Right cardiac atrium (tissue), 5 donors: ENCODE measurements at regions not wholly inside any gene's neighbourhood (a gene's known extent, or its start where the extent isn't known, plus 50 kb on each side); places are given as distances from the start of the nearest gene placed in this dataset.

Experiments used
- ATAC-seq, 2 donors: fragments of 200-7000 bp; cut with Tn5 transposase; one replicate each; pipeline versions ENCODE4 v1.8.0 to v1.9.1; 2020; ENCODE audit warnings: moderate library complexity in 2 of 2, mild to moderate bottlenecking in 1 of 2
- DNase-seq, 3 donors: peaks; one replicate each; pipeline ENCODE4 v3.0.0-alpha.2; 2020
- H3K27ac ChIP-seq: one replicate; pipeline ENCODE4 v1.5.1; 2013; ENCODE audit warnings: mild to moderate bottlenecking, low read length, control low read depth, moderate library complexity
- H3K27me3 ChIP-seq: one replicate; pipeline ENCODE4 v1.6.1; 2013; ENCODE audit not compliant: control insufficient read depth, insufficient read depth
- H3K4me1 ChIP-seq: one replicate; pipeline ENCODE4 v1.6.1; 2013; ENCODE audit warnings: low read length; ENCODE audit not compliant: control insufficient read depth, insufficient read depth
- H3K4me3 ChIP-seq: one replicate; pipeline ENCODE4 v1.5.1; 2013; ENCODE audit warnings: low read length, control low read depth
- H3K9me3 ChIP-seq: one replicate; pipeline ENCODE4 v1.6.1; 2013; ENCODE audit warnings: low read length; ENCODE audit not compliant: control insufficient read depth
- WGBS: extraction: QIAGEN DNeasy Blood & Tissue Kit; methylation state at CpG from one replicate; pipeline ENCODE4 v1.1.7; 2013; 5-methylcytosine and 5-hydroxymethylcytosine counted together
- intact Hi-C, 4 donors: fragments of 100-400 bp; cut with DNase I; formaldehyde crosslinking; loops; one replicate each; pipeline versions ENCODE4 v1.11.0 to v1.14.0; 2022 to 2023
- donor health status: healthy with polysubstance abuse.
- donor health status: DM: no; HTN: yes; CAD: no.
- donor health status: DM: no; HTN: no; CAD: no.
- donor health status: DM: no; HTN: yes; CAD: no; lungs with severe emphysema.
- donor health status: DM: yes; HTN: yes; CAD: no.

GRCh38 chr1:30194741-30195423 is 528.5 kb downstream of the MATN1 start:
- no peak for DNase-seq
- ATAC-seq, result no peak
- intact Hi-C loops, result no loop called here
- H3K27ac ChIP-seq, result no peak overlapping the region
- H3K4me1 ChIP-seq, result peaks cover 2% of the 10 kb centered on the region
- H3K9me3 ChIP-seq, result no peaks in the 10 kb centered on the region
- WGBS, result 80% methylated on average over 8 of the region's 8 CpGs
- no peaks in the 10 kb centered on the region for H3K27me3 ChIP-seq
- no peak overlapping the region for H3K4me3 ChIP-seq

DNA sequence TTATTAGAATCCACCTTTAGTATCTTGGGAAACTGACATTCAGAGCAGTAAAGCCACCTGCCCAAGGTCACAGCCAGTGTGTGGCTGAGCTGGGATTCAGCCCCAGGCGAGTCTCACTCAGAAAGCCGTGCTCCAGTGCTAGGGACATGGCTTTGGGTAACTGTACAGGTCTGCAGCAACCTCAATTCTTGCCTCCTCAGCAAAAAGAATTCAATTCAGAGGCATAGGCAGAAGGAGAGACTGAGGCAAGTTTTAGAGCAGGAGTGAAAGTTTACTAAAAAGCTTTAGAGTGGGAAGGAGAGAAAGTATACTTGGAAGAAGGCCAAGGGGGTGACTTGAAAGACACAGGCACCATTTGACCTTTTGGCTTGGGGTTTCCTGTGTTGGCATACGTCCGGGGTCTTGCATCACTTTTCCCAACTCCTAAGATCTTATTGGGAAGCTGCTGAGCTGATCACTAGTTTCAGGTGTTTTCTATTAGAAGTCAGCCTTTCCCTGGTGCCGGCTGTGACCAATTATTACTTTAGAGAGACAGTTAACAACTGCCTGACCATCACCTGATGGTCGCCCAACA is 529.3 kb downstream of the MATN1 start:
- DNase-seq (no peak), ATAC-seq (no peak)
- intact Hi-C loops, result no loop called here
- Histone ChIP-seq H3K27me3 (no peaks in the 10 kb centered on the region), H3K4me3 (no peak overlapping the region), H3K9me3 (no peaks in the 10 kb centered on the region), H3K4me1 (peaks cover 2% of the 10 kb centered on the region), H3K27ac (no peak overlapping the region)
- 62% methylated on average over 6 of the region's 6 CpGs for WGBS

DNA sequence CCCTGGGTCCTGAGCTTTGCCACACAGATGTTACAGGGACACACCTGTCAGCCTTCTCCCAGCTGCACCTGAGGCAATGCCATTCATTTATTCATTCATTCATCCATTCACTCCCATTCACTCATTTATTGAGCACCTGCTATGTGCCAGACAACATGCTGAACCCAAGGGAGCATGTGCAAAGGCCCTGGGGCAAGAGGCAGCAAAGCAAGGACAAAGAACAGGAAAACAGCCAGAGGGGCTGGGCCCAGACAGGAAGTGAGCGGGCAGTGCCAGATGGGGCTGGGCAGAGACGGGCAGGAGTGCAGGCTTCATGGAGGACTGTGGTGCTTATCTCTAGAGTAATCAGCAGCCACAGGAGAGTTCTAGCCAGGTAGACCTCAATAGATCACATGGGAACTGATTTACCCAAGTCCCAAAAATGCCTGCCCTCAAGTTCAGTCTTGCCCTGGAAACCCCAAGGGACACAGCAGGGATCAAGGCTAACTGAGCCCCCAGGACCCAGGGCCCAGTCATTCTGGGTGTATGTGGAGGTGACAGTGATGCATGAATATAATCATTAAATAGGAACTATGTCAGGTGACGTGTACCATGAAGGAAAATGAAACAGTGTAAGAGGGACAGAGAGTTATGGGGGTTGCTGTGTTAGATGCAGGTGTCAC is 530.3 kb downstream of the MATN1 start:
- DNase-seq (no peak), ATAC-seq (no peak)
- intact Hi-C loops, result no loop called here
- WGBS, result 75% methylated on average over 3 of the region's 3 CpGs
- Histone ChIP-seq H3K4me3 (no peak overlapping the region), H3K27me3 (no peaks in the 10 kb centered on the region), H3K27ac (no peak overlapping the region), H3K9me3 (no peaks in the 10 kb centered on the region), H3K4me1 (peaks cover 2% of the 10 kb centered on the region)

DNA sequence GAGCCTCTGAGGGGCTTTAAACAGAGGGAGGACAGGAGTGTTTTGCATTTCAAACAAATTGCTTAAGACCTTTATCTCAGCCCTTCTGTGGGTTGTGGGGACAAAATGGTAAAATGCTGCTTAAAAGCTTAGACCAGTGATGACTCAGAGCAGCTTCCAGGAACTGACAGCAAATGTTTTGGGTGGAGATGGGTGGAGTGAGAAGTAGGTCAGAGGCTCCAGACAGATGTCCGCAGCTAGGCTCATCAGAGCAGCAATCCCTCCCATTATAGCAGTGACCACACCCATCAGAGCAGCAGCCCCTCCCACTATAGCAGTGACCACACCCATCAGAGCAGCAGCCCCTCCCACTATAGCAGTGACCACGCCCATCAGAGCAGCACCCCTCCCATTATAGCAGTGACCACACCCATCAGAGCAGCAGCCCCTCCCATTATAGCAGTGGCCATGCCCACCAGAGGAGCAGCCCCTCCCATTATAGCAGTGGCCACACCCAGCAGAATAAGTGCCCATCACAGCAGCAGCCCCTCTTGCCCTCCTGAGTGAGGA is 532.2 kb downstream of the MATN1 start:
- DNase-seq, result peak in 2 of 3 donors; percentile 46 to 60
- peak; percentile 53 to 93 for ATAC-seq
- no peaks in the 10 kb centered on the region for H3K9me3 ChIP-seq
- intact Hi-C loops, result no loop called here
- H3K27ac ChIP-seq, result no peak overlapping the region
- H3K4me1 ChIP-seq, result no peaks in the 10 kb centered on the region
- H3K4me3 ChIP-seq, result no peak overlapping the region
- H3K27me3 ChIP-seq, result no peaks in the 10 kb centered on the region
- 51% methylated on average over 2 of the region's 2 CpGs for WGBS

- no peak for ATAC-seq
- no peak overlapping the region for H3K4me3 ChIP-seq
- H3K9me3 ChIP-seq, result no peaks in the 10 kb centered on the region
- H3K27ac ChIP-seq, result no peak overlapping the region
- no peaks in the 10 kb centered on the region for H3K27me3 ChIP-seq
- no peak for DNase-seq
- no peaks in the 10 kb centered on the region for H3K4me1 ChIP-seq
- WGBS, result 84% methylated on average over 9 of the region's 9 CpGs
- intact Hi-C loops, result no loop called here
Measured at GRCh38 chr1:30190511-30191153, 532.8 kb downstream of the MATN1 start.

- WGBS, result 84% methylated on average over 9 of the region's 9 CpGs
- ATAC-seq (no peak), DNase-seq (no peak)
- Histone ChIP-seq H3K4me3 (no peak overlapping the region), H3K27ac (no peak overlapping the region), H3K4me1 (no peaks in the 10 kb centered on the region), H3K27me3 (no peaks in the 10 kb centered on the region), H3K9me3 (no peaks in the 10 kb centered on the region)
- intact Hi-C loops, result no loop called here
Measured at GRCh38 chr1:30189818-30190500, 533.4 kb downstream of the MATN1 start.

GRCh38 chr1:30188999-30189398 is 534.4 kb downstream of the MATN1 start:
- DNase-seq, result no peak
- 92% methylated on average over 2 of the region's 2 CpGs for WGBS
- Histone ChIP-seq H3K9me3 (no peaks in the 10 kb centered on the region), H3K27ac (no peak overlapping the region), H3K27me3 (no peaks in the 10 kb centered on the region), H3K4me3 (no peak overlapping the region), H3K4me1 (no peaks in the 10 kb centered on the region)
- intact Hi-C loops, result no loop called here
- ATAC-seq, result no peak

DNA sequence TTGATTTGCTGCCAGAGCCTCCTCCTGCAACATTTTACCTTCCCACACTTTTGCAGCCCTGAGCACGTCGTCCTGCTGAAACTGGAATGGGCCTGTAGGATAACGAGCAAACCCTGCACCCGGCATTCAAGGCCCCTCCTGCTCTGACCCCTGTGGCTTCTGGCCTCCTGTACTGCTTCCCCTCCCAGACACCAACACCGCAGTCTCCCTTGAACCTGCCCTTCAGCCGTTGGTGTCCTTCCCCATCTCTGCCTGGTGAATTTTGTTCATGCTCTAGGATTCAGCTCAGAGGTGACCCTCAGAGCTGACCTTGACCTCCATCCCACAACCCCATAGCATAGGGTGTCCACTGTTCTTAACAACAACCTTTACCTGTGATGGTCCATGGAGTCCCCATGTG is 535.1 kb downstream of the MATN1 start:
- H3K9me3 ChIP-seq, result no peaks in the 10 kb centered on the region
- H3K27ac ChIP-seq, result no peak overlapping the region
- ATAC-seq (no peak), DNase-seq (no peak)
- intact Hi-C loops, result no loop called here
- no peak overlapping the region for H3K4me3 ChIP-seq
- 67% methylated on average over 6 of the region's 6 CpGs for WGBS
- no peaks in the 10 kb centered on the region for H3K27me3 ChIP-seq
- no peaks in the 10 kb centered on the region for H3K4me1 ChIP-seq

- DNase-seq (no peak), ATAC-seq (no peak)
- no peak overlapping the region for H3K4me3 ChIP-seq
- H3K27me3 ChIP-seq, result no peaks in the 10 kb centered on the region
- H3K27ac ChIP-seq, result no peak overlapping the region
- intact Hi-C loops, result no loop called here
- H3K9me3 ChIP-seq, result no peaks in the 10 kb centered on the region
- 91% methylated on average over 4 of the region's 4 CpGs for WGBS
- H3K4me1 ChIP-seq, result no peaks in the 10 kb centered on the region
Measured at GRCh38 chr1:30187413-30188023, 535.9 kb downstream of the MATN1 start.

GRCh38 chr1:30186586-30186985 is 536.8 kb downstream of the MATN1 start:
- DNase-seq (no peak), ATAC-seq (no peak)
- H3K4me1 ChIP-seq, result no peaks in the 10 kb centered on the region
- no peak overlapping the region for H3K4me3 ChIP-seq
- H3K27me3 ChIP-seq, result no peaks in the 10 kb centered on the region
- H3K9me3 ChIP-seq, result no peaks in the 10 kb centered on the region
- WGBS, result 53% methylated on average over 4 of the region's 4 CpGs
- intact Hi-C loops, result no loop called here
- H3K27ac ChIP-seq, result no peak overlapping the region
